GM21360 (cell line): ENCODE measurements at regions not wholly inside any gene's neighbourhood (a gene's known extent, or its start where the extent isn't known, plus 50 kb on each side); places are given as distances from the start of the nearest gene placed in this dataset.

ENCODE experiments used
- ATAC-seq: cut with Tn5 transposase; IDR thresholded peaks from one replicate; pipeline ENCODE4 v1.9.1; 2021; ENCODE audit warnings: mild to moderate bottlenecking, moderate library complexity; ENCODE audit not compliant: unreplicated experiment

- no peak for ATAC-seq
These were observed 54.8 kb upstream of the LMCD1 start for GRCh38 chr3:8446845-8447244.

DNA sequence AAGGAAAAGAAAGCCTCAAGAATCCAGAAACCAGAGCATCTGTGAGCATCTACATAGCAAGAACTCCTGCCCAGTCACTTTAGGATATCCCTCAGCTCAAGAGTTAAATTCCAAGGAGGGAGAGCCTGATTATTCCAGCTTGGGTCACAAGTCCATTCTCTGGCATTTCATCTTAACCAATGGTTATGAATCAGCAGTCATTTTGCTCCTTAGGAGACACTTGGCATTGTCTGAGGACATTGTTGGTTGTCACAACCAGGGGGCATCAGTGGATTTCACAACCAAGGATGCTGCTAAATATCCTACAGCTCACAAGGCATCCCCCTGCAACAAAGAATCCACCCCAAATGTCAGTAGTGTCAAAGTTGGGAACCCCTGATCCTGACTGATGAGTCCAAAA lies 51.0 kb upstream of the LMCD1 start:
- ATAC-seq, result no peak

- ATAC-seq, result no peak
These were observed 49.9 kb upstream of the LMCD1 start for GRCh38 chr3:8451696-8452095.
